ENCODE measurements at regions not wholly inside any gene's neighbourhood (a gene's known extent, or its start where the extent isn't known, plus 50 kb on each side); places are given as distances from the start of the nearest gene placed in this dataset.

- H3K36me3 Mint-ChIP-seq (ENCODE audit: low read depth) = no peaks in the 10 kb centered on the region
- TF ChIP-seq CTCF (IDR thresholded peaks at IDR 0.05) = no peak
- no peaks in the 10 kb centered on the region for H3K27me3 Mint-ChIP-seq
- CTCF ChIA-PET = no interaction called here
- Histone ChIP-seq H3K9me3 (ENCODE audit: control insufficient read depth in 1 of 2, insufficient read depth in 1 of 2, low read length in 2 of 2) (no peaks in the 10 kb centered on the region), H3K4me3 (ENCODE audit: low read length) (no peak overlapping the region), H3K27ac (ENCODE audit: low read depth in 1 of 2, low read length in 2 of 2) (no peak overlapping the region), H3K4me1 (ENCODE audit: insufficient read depth, low read length) (peaks cover 23% of the 10 kb centered on the region), H3K36me3 (ENCODE audit: insufficient read depth, low read length) (no peaks in the 10 kb centered on the region), H3K27me3 (ENCODE audit: control insufficient read depth in 1 of 2, insufficient read depth in 2 of 2, low read length in 2 of 2) (no peaks in the 10 kb centered on the region)
- DNase-seq = no peak
- intact Hi-C loops (cut with DNase I, micrococcal nuclease) = no loop called here
- POLR2A ChIA-PET = interaction anchor here (1.9 kb wide), 1 partner anchor 86 kb away, joined by 8 read pairs; no protein-coding TSS in a partner anchor
- no peak for ATAC-seq (ENCODE audit: poor library complexity)
- no peak overlapping the region for H3K27ac Mint-ChIP-seq
- no peak overlapping the region for H3K4me3 Mint-ChIP-seq
- no peaks in the 10 kb centered on the region for H3K9me3 Mint-ChIP-seq
- H3K4me1 Mint-ChIP-seq (ENCODE audit: low read depth) = peaks cover 47% of the 10 kb centered on the region
Observed at GRCh38 chr13:40273253-40274025, 393.0 kb downstream of the FOXO1 start.

DNA sequence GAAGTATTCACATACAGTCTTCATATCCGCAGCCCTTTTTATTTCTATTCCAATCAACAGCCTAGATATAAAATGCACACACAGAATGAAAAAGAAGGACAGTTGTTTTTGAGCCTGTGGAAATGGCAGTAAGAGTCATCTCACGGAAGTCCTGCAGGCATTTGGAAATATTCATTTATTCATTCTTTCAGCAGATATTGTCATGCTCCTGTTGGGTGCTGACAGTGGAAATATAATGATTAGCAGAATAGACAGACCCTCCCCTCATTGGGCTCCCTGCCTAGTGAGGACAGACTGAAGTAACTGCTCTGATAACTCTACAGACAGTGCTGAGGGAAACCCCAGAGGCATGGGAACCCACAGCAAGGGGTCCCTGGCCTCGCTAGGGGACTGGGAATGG is 392.3 kb downstream of the FOXO1 start:
- Histone ChIP-seq H3K4me3 (ENCODE audit: low read length) (no peak overlapping the region), H3K27me3 (ENCODE audit: control insufficient read depth in 1 of 2, insufficient read depth in 2 of 2, low read length in 2 of 2) (no peaks in the 10 kb centered on the region), H3K4me1 (ENCODE audit: insufficient read depth, low read length) (peaks cover 23% of the 10 kb centered on the region), H3K27ac (ENCODE audit: low read depth in 1 of 2, low read length in 2 of 2) (no peak overlapping the region), H3K9me3 (ENCODE audit: control insufficient read depth in 1 of 2, insufficient read depth in 1 of 2, low read length in 2 of 2) (no peaks in the 10 kb centered on the region), H3K36me3 (ENCODE audit: insufficient read depth, low read length) (no peaks in the 10 kb centered on the region)
- POLR2A ChIA-PET = no interaction called here
- no peak for TF ChIP-seq CTCF (IDR thresholded peaks at IDR 0.05)
- Mint-ChIP-seq H3K36me3 (ENCODE audit: low read depth) (no peaks in the 10 kb centered on the region), H3K4me3 (no peak overlapping the region), H3K4me1 (ENCODE audit: low read depth) (peaks cover 47% of the 10 kb centered on the region), H3K27ac (no peak overlapping the region), H3K27me3 (no peaks in the 10 kb centered on the region), H3K9me3 (no peaks in the 10 kb centered on the region)
- intact Hi-C loops (cut with DNase I, micrococcal nuclease) = no loop called here
- DNase-seq (no peak), ATAC-seq (ENCODE audit: poor library complexity) (no peak)
- CTCF ChIA-PET = no interaction called here

DNA sequence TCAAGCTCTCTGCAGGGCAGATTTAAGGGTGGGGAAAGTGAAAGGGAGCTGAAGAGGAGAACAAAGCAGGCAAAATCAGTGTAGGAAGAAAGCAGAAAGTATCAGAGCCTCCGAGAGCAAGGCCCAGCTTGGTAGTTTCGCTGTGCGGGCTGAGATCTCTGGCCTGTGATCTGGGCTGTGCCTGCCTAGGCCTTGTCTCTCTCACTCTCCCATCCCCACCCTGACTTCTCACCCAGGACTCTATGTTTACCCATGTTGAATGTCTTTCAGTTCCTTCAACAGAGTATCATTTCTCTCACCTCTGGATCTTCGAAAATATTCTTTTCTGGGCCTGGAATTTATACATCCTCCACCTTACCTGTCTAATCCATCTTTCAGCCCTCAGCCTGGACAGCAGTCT is 391.3 kb downstream of the FOXO1 start:
- Mint-ChIP-seq H3K36me3 (ENCODE audit: low read depth) (no peaks in the 10 kb centered on the region), H3K27me3 (no peaks in the 10 kb centered on the region), H3K27ac (no peak overlapping the region), H3K4me3 (no peak overlapping the region), H3K4me1 (ENCODE audit: low read depth) (peaks cover 40% of the 10 kb centered on the region), H3K9me3 (no peaks in the 10 kb centered on the region)
- ATAC-seq (ENCODE audit: poor library complexity) (no peak), DNase-seq (no peak)
- no peak for TF ChIP-seq CTCF (IDR thresholded peaks at IDR 0.05)
- H3K27ac ChIP-seq (ENCODE audit: low read depth in 1 of 2, low read length in 2 of 2) = no peak overlapping the region
- no peaks in the 10 kb centered on the region for H3K27me3 ChIP-seq (ENCODE audit: control insufficient read depth in 1 of 2, insufficient read depth in 2 of 2, low read length in 2 of 2)
- CTCF ChIA-PET = no interaction called here
- no peaks in the 10 kb centered on the region for H3K9me3 ChIP-seq (ENCODE audit: control insufficient read depth in 1 of 2, insufficient read depth in 1 of 2, low read length in 2 of 2)
- POLR2A ChIA-PET = interaction anchor here (0.9 kb wide), 1 partner anchor 41 kb away, joined by 3 read pairs; no protein-coding TSS in a partner anchor
- intact Hi-C loops (cut with DNase I, micrococcal nuclease) = no loop called here
- H3K36me3 ChIP-seq (ENCODE audit: insufficient read depth, low read length) = no peaks in the 10 kb centered on the region
- no peak overlapping the region for H3K4me3 ChIP-seq (ENCODE audit: low read length)
- peaks cover 23% of the 10 kb centered on the region for H3K4me1 ChIP-seq (ENCODE audit: insufficient read depth, low read length)
